GM12874 (cell line): ENCODE measurements at regions not wholly inside any gene's neighbourhood (a gene's known extent, or its start where the extent isn't known, plus 50 kb on each side); places are given as distances from the start of the nearest gene placed in this dataset.

Experiments
- TF ChIP-seq, protein P1 (sequence below): IDR thresholded peaks from 2 replicates; pipeline ENCODE4 v1.5.1; 2011; ENCODE audit warnings: low read depth, mild to moderate bottlenecking, control low read depth, low read length, moderate library complexity; ENCODE audit not compliant: insufficient read depth

DNA sequence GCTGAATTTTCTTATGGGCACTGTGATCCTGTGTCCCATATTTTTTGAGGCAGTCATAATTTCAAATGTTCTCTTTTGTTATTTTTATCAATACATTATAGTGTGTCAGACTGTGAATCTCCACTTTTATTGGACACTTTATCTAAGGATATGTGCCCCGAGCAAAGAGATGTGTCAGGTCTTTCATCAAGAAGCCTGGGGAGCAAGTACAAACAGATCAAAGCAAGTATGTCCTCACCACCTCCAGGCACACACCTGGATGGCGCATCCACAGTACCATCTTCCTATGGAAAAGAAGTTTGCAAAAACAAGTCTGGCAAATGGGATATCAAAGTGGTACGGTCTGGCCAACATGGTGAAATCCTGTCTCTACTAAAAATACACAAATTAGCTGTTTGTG is 81.0 kb upstream of the ZNF236 start:
- TF ChIP-seq, protein P1, sequence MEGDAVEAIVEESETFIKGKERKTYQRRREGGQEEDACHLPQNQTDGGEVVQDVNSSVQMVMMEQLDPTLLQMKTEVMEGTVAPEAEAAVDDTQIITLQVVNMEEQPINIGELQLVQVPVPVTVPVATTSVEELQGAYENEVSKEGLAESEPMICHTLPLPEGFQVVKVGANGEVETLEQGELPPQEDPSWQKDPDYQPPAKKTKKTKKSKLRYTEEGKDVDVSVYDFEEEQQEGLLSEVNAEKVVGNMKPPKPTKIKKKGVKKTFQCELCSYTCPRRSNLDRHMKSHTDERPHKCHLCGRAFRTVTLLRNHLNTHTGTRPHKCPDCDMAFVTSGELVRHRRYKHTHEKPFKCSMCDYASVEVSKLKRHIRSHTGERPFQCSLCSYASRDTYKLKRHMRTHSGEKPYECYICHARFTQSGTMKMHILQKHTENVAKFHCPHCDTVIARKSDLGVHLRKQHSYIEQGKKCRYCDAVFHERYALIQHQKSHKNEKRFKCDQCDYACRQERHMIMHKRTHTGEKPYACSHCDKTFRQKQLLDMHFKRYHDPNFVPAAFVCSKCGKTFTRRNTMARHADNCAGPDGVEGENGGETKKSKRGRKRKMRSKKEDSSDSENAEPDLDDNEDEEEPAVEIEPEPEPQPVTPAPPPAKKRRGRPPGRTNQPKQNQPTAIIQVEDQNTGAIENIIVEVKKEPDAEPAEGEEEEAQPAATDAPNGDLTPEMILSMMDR: no peak

DNA sequence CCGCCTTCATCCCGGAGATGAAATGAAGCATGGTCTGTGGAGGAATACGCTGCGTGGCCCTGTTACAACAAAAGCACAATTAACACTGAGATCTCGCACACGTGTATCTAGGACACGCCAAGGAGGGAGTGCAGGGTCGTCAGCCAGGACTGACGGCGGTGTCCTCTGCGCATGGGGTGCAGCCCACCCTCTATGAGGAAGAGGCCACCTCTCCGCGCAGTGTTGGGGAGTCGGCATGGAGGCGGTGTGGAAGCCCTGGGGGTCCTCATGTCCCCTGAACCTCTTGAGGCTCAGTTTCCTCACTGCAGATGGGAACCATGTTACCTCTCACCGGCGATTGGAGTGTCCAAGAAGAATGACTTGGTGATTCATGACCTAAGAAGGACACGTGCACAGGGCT is 86.0 kb upstream of the ZNF236 start:
- TF ChIP-seq, protein P1: no peak

DNA sequence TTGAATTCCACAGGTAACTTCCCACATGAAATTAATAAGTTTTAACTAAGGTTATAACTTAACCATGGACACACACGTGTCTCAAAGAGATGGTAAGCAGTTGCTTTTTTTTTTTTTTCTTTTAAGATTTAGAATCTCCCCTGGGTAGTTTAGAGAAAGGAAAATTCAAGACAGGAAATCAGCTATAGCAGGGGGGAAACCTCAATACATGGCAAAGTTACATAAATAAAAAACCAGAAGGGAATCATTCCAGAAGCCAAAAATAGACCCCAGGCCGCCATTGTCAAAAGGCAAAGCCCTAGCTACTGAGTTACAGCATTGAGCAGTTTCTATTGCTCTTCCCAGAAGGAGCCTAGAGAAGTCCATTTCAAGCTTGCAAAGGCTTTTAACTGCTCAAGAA is 91.5 kb upstream of the ZNF236 start:
- TF ChIP-seq, protein P1: no peak

DNA sequence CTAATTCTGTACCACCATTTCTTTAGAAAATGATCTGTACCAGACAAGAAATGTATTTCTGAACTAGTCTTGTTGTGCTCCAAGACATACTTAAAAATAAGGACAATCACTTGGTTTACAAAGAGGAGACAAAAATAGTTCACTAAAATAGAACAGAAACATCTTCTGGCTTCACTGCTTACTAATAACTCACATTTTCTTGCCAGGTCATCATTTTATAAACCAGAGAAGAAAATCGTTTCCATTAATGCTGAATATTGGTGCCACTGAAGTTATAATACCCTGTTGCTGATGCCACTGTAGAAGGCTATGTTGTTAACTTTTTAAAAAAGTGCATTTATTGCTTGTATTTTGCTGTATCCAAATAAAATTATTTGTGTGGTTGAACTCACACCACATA is 94.8 kb upstream of the ZNF236 start:
- TF ChIP-seq, protein P1: no peak

DNA sequence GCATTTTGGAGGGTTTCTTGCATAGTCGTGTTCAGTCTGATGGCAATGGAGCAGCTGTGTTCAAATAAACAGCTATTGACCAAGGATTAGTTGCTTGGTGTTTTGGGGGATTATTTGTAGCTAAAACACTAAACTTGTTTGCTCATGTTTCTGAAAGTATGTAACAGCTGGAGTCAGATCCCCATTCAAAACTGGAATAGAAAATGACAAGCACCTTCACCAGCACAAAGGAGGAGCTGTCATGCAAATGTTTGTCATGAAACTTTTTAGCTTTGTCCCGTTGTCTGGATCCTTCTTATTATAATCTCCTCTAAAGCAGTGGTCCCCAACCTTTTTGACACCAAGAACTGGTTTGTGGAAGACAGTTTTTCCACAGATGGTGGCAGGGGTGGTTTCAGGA is 96.9 kb upstream of the ZNF236 start:
- TF ChIP-seq, protein P1: no peak

DNA sequence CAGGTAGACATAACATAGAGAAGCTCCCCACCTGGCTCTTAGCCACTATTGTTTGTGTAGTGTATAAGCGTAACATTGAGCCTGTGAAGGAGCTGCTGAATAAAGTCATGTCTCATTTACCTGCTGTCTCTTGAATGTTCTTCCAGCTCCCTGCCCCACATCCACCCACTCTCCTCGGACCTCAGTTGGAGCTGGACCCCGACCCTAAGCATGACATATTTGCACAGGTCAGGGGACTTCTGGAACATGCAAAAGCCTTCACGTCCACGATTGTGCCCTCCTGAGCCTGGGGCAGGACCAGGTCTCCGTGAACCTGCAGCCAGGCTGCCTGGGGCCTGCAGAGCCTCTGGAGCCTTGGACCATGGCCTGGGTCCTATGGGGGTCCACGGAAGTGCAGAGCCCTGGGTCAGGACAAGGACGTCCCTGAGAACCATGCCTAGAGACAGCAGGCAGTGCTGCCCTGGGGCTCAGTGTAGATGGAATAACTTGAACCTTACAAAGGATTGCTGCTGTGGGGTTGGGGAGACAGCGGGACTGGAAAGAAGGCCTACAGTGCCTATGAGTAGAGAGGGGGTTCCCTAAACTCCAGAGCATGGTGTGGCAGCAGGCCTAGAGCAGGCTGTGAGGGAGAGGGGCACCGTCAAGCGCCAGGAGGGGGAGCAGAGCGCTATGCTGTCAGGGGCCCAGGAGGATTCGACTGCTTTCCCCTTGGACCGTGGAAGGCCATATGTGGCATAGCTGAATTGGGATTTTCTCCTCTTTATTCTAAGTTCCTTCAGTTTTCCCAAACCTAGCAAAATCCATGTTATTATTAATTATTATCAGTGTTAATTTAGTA is 99.9 kb upstream of the ZNF236 start:
- TF ChIP-seq, protein P1: no peak

DNA sequence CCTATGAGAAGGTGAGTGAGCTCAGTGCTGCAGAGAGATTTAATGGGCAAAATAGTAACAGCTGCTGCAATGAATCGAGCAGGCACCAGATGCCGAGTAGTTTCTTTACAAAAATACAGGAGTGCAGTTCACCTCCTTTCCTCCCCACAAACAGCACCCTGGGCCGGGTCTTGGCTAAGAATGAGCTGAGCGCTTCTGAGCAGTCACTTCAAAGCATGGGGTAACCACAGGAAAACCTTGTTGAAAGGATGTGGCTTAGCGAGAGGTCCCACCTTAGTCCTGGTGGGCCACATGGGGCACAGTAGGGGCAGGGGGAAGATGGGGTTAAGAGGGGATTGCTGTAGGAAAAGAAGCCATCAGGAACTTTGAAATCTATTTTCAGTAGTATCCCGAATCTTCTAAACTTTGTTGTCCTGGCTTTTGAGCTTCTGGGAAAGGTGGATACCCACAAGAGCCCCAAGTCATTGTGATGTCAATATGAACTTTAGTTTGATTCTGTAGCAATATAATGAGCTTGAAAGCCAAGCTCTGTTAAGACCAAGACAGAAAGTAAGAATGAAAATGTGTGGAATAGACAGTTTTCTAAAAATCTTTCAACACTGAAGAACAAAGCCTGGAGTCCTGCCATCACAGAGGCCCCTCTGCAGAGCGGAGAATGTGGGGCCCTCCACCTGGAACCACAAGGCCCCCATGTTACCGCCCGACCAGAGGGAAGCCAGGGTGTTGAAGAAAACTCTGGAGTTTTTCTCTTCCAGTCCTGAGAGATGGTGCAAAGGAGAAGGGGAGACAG is 101.0 kb upstream of the ZNF236 start:
- TF ChIP-seq, protein P1: no peak
